GM18907 (cell line): ENCODE measurements at regions not wholly inside any gene's neighbourhood (a gene's known extent, or its start where the extent isn't known, plus 50 kb on each side); places are given as distances from the start of the nearest gene placed in this dataset.
"Not testable (repeated sequence)": the region's sequence is repeated elsewhere in the genome, so short reads cannot be mapped to it uniquely, and the experiment has no call there.

Experiments
- ATAC-seq: cut with Tn5 transposase; IDR thresholded peaks from one replicate; pipeline ENCODE4 v1.9.1; 2021; ENCODE audit warnings: mild to moderate bottlenecking, moderate library complexity; ENCODE audit not compliant: unreplicated experiment

DNA sequence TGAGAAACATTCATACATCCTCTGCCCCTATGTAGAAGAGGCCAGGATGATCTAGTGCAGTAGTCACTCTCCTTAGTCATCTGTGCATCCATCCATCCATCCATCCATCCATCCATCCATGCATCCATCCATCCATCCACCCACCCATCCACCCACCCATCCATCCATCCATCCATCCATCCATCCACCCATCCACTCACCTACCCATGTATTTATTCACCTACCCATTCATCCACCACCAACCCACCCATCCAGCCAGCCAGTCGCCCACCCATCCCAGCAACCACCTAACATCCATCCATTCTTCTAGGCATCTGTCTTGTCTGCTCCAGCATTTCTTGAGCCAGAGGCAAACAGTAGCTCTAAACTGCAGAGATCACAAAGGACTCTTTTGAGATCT lies 87.1 kb downstream of the MSX2 start:
- ATAC-seq: no peak

DNA sequence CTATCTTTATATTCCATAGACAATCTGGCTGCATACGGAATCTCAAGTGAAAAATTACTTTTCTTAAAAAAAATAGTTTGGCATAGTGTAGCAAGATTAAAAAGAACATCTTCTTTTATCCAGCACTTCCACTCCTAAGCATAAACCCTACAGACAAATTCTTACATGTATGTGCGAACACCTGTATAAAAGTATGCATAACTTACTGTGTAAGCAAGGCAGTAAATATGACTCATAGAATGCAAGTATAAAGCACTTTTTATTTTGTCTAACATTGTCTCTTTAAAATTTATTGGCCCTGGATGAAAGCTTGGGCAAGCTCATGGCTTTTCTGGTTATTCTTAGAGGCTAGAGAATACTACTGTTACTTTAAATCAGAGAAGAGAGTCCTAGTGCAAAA lies 86.4 kb downstream of the MSX2 start:
- ATAC-seq: no peak

DNA sequence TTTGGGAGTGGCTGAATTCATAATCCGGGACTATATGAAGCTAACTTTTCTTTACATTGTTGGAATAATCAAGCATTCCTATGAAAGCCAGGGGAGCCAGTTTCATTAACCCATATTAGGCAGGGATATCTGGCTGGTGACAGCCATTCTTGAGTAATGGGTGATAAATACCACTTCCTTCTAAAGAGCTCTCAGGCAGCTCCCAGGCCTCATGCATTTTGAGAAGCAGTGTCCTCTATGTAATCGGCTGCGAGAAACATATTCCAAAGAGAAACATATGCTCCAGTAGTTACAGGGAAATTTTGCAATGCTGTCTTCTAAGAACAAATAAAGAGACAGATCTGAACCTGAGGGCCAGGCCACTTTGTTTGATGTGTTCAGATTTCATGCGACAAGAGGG lies 83.1 kb downstream of the MSX2 start:
- no peak for ATAC-seq

DNA sequence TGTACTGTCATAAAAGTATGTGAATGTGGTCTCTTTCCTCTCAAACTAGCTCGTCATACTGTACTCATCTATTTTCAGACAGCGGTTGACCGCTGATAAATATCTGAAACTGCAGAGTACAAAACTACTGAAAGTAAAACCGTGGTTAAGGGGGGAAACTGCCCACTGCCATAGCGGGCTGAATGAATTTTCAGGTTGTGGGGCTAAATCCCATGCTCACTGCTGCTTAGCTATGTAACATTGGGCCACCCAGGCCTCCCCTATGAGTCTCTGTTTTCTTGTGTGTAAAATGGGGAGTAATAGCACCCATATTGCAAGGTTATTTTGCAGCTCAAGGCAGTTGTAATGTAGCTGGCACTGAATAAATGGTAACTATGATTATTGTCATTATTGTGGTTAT lies 82.3 kb downstream of the MSX2 start:
- ATAC-seq: no peak

DNA sequence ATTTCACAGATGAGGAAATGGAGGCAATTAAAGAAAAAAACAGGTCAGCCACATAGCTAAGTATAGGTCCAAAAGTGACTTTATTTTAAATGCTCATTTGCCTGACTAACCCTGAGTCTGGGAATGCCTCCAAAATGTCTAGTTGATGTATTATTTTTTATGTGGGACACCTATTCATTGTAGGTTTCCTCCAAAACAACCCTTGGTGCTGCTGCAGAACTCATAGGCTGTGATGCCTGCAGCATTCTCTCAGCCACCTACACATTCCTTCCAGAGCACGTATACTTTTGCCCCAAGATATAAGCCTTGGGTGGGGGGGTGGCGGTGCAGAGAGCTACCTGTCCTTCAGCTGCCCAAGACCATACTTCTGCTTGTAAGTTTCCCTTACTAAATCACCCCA lies 77.4 kb downstream of the MSX2 start:
- ATAC-seq: no peak

DNA sequence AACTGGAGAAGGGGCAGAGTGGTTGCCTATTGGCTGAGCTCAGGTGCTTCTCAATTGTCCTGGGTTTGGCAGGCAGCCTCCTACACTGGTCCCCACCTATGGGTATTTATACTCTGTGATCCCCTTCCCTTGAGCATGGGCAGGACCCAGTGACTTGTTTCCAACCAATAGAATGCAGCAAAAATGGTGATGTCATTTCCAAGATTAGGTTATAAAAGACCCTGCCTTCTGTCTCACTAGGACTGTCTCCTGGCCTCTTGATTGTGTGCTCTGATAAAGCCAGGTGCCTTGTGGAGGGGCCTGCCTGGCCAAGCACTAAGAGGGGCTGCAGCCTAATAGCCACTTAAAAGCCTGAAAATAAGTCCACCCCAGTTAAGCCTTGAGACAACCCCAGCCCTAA lies 76.1 kb downstream of the MSX2 start:
- no peak for ATAC-seq

DNA sequence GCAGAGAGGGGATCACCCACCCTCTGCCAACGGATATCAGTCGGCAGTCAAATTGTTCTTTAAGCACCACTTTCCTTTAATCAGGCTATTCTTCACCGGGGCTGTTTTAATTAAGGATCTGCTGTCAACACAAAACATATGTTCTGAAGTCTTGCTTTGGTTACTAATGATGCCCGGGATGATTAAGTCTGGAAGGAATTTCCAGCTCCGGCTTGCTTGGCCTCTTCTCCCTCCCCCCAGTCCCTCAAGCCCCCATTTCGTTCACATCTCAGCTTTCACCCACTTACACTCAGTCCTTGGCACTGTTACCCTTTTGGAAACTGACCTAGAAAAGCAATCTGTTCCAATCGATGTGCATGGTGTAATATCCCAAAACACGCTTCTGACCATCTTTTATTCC lies 74.7 kb downstream of the MSX2 start:
- no peak for ATAC-seq

DNA sequence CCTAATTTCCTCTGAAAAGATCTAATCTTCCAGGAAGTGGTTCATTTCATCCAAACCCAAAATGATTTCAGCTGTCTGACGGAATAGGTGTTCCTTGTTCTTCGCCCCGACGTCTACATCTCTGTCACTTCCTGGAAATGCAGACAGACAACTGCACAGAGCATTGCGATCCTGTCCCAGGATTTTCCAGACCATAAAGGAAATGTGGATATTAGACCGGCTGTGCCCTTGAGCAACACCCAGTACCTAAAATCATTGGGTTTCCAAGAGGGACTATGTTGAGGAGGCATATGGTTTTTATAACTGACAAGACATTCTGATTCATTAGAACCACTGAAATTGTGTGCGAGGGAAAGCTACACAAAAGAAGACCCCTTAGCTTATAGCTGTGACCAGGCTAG lies 74.2 kb downstream of the MSX2 start:
- ATAC-seq: no peak

DNA sequence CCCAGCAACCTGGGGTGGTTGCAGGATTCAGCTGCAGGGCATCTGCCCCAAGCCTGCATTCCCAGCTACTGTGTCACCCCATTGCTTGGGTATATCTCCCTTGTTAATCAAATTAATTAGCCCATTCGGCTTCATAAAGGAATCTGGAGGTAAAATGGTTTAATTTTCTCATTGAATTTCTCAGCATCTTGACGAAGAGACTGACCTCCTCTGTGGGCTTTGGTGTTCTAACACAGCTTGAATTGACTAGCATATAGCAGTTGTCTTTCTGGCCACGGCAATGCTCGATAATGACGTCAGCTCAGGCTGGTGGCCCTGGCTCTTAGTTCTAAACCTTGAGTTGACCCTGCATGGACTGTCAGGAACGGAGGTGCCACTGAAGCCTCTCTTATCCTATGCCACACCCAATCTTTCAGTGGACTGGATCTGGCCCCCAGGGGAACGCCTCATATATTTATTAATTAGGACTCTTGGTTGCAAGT lies 72.4 kb downstream of the MSX2 start:
- no peak for ATAC-seq

DNA sequence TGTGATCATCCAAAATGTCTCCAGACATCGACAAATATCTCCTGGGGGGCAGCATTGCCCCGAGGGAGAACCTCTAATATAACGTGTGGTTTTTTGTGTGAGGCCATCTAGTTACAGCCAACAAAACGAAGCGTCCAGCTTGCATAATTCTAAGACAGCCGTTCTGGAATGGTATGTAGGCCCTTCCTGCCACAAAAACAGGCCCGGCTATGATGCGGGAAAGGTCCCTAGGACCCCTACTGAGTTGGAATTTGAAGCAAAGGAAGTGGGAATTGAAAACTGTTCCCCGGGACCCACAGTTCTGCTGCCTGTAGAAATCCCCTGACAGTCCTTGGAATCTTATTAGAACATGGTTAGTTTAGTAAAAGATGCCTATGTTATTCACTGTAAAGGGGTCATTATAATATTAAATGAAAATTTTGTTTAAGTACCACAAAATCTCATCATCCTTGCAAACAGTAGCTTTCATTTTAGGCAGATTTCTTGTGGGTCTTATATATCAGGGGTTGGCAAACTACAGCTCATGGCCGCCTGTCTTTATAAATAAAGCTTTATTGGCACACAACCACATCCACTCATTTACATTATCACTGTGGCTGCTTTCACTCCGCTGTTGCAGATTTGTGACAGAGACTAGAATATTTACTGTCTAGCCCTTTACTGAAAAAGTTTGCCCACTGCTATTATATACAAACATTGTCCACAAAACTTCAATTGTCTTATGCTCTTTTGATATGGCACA lies 70.7 kb downstream of the MSX2 start:
- ATAC-seq: no peak

DNA sequence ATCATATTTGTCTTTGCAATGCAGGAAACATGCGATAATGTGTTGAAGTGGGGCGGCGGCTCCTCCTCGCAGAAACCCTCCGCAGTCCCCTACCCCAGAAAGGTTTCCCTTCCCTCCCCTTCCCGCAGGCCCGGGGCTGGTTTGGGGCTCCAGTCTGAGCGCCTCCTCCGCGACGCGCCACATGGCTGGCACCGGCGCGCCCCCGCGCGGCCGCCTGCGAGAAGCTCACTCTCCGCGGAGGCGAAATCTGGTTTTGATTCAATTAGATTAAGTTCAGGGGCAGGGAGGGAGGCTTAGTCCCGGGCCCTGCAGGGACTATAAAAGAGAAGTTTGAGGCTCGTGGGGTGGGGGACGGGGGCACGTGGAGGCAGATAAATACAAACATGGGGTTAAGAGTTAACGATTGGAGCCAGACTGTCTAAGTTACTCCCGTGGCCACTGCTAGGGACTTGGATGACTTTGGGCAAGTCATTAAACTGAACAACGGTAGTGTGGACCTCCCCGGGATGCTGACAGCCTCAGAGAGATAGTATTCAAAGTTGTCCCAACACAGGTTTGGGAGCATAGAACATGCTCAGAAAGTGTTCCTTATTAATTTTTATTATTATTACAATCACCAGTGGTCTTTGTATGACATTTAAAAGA lies 69.4 kb downstream of the MSX2 start:
- peak; percentile 65 for ATAC-seq

DNA sequence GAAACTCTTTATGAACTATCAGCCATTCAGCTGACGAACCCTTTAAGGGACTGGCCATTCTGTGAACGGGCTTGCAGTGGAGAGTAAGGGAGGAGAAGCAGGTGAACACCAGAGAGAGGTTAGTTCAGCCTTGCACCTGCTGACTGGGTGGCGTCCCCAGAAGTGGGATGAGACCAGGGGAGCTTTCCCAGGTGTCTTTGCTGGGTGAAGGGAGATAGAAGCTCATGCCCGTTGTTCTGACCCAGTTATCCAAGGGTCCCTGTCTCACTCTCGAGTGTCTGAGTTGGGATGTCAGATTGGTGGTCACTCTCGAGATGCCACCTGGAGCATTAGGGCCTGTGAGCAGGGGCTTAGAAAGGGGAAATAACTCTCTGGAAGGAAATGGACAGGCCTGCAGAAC lies 68.7 kb downstream of the MSX2 start:
- ATAC-seq: no peak

DNA sequence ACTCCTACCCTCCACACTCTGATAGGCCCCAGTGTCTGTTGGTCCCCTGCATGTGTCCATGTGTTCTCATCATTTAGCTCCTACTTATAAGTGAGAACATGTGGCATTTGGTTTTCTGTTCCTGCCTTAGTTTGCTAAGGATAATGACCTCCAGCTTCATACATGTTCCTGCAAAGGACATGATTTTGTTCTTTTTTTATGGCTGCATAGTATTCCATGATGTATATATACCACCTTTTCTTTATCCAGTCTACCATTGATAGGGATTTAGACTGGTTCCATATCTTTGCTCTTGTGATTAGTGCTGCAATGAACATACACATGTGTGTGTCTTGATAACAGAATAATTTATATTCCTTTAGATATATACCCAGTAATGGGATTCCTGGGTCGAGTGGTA lies 67.9 kb downstream of the MSX2 start:
- ATAC-seq: not testable (repeated sequence)

DNA sequence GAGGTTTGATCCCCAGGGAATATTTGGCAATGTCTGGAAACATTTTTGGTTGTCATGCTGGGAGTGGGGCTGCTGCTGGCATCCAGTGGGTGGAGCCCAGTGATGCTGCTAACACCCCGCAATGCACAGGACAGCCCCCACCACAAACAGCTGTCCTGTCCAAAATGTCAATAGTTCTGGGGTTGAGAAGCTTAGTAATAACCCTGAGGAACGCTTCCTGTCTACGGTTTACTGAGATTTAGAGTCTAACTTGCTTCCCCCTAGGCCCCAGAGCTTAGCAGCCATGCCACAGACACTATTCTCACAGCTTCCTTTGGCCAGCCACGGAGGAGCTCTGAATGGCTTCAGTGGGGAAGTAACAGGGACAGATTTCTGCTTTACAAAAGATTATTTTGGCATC lies 66.5 kb downstream of the MSX2 start:
- ATAC-seq: no peak

DNA sequence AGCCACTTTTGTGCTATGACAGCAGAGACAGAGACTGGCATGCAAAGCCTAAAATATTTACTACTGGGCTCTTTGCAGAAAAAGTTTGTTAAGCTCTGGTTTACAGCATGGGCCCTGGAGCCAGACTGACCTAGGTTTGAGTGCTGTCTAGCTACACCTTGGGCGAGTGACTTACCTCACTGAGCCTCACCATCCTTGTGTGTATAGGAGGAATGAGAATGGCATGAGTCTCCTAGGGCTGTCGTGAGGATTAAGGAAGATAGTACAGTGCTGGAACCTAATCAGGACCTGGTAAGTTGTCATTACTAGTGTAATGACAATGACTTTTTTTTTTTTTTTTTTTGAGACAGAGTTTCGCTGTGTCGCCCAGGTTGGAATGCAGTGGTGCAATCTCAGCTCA lies 65.2 kb downstream of the MSX2 start:
- no peak for ATAC-seq

DNA sequence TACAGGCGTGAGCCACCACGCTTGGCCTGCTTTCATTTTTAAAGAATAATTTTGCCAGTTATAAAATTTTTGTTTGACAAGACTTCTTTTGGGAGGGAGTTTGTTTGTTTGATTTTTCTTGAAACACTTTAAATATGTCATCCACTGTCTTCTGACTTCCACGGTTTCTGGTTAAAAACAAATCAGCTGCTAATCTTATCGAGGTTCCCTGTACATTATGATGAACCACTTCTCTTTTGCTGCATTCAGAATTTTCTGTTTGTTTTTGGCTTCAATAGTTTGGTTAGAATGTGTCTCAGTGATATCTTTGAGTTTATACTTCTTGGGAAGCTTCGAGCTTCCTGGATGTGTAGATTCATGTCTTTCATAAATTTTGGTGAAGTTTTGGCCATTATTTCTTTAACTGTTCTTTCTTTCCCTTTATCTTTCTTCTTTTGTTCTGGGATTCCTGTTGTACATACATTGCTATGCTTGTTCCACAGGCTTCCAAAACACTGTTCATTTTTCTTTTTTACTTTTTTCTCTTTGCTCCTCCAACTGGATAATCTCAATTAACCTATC lies 60.8 kb downstream of the MSX2 start:
- no peak for ATAC-seq
